HG02885 (cell line): ENCODE measurements at regions not wholly inside any gene's neighbourhood (a gene's known extent, or its start where the extent isn't known, plus 50 kb on each side); places are given as distances from the start of the nearest gene placed in this dataset.

ENCODE experiments used
- ATAC-seq: cut with Tn5 transposase; IDR thresholded peaks from one replicate; pipeline ENCODE4 v1.9.1; 2021; ENCODE audit warnings: mild to moderate bottlenecking; ENCODE audit not compliant: unreplicated experiment, poor library complexity

DNA sequence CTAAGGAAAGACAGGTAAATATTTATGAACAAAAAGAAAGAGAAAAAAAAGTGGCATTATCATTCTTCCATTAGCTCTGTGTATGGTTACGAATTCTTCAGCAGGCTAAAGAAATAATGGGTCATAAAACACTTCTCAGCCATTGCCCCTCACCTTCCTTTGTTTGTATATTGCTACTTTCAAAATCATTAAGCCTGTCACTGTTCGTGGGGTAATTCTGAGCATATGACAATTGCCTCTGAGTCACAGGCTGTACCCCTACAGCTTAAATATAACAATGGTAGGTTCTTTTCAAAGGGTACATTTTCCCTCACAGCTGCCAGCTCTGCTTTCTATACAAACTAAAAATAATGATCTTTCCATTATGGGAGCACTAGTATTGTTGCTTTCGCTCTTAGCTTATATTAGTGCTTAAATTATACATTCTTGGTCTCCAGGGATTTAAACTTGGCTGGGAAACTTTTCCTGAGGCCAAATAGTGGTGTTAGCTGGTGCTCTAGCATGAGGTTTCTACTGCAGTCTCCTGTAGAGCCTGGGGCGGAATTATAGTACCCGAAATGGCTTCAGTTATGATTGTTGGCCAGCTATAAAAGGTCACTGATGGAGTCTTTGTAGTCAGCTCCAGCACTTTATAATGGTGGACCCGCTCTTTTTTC, 74.7 kb upstream of the CDH11 start:
- no peak for ATAC-seq

DNA sequence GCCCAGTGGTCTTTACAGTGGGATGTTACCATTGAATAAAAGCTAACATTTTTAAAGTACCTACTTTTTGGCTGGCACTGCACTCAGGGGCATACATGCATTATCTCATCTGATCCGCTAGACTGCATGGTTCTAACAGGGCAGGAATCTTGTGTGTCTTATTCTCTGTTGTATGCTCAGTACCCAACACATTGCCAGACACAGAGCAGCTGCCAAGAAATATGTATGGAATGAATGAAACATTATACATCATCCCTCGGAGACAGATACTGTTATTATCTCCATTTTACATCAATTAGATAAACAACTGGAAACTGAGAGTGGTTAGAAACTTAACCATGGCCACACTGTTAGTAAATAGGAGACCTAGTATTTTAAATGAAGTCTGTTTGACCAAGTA, 74.1 kb upstream of the CDH11 start:
- ATAC-seq, result no peak

DNA sequence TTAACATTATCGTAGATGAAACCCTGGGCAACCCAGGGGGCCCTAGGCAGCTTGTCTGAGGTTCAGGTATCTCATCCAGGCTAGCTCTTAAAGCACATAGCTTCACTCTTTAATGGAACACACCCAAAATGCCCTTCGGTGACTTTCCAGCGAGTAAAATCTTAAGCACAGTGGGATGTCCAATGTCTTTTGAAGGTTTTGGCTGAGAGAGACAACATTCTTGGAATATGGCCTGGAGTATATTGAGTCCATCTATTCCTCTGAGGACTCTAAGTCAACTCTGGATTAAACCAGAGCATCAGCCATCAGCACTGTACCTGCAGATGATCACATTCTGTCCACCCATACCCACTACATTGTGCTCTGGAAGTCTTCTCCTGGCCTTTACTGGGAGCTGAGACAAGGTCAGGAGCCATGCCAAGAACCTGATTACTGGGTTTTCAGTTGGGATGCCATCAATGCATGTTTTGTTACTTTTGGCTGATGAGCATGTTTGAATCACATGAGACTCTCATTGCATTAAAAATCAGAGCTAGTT, 63.4 kb upstream of the CDH11 start:
- ATAC-seq, result no peak

DNA sequence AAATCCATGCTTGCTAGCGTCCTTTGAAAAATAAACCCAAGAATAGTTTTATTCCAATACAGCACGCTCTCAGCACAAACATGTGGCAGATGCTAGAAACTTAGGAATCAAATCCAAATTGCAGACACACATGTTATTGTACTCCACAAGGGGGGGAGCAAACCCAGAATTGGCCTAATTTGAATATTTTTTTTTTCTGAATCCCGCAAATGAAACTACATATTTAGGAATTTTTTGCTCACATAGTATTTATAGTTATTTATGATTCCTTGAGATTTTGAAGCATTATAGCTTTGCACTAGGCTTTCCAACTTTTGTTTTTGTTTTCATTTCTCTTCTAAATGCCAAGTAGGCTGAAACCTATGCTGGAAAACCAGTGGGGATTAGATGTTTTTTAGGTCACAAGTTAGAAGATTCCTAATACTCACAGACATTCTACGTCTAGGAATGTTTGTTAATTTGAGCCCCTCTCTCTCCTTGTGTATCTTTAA, 59.3 kb upstream of the CDH11 start:
- no peak for ATAC-seq

DNA sequence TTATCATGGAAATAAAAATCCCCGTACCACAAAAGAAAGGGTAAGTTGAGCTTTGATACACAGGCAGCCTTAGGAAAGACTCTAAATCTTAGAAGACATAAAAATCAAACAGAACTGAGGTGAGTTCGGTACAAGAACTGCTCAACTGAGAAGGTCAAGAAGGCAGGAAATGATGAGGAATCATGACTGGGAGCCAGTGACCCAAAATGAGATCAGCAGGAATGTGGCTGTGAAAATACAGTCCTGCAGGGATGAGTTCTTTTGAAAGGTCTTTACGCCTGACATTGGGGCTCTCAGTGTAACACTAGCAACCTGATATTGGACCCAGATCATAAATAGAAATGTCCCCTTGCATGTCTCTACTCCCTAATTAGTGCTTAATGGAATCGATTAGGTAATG, 56.3 kb upstream of the CDH11 start:
- no peak for ATAC-seq

DNA sequence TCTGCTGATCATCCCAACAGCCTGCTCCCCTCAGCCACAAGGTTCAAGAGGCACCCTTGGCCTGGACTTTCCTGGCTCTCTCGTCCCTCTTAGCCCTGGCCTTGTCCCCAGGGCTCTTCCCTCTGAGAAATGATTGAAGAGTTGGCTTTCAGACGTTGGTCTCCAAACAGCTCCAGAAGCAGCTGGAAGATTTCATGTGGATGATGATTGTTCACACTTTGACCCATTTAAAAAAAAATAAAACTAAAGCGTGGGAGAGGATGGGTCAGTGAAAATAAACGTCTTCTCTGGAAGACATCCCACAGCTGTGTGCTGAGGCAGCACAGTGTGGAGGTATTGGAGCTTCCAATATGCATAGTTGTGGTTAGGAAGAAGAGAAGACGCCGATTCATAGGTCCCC, 54.7 kb upstream of the CDH11 start:
- no peak for ATAC-seq

DNA sequence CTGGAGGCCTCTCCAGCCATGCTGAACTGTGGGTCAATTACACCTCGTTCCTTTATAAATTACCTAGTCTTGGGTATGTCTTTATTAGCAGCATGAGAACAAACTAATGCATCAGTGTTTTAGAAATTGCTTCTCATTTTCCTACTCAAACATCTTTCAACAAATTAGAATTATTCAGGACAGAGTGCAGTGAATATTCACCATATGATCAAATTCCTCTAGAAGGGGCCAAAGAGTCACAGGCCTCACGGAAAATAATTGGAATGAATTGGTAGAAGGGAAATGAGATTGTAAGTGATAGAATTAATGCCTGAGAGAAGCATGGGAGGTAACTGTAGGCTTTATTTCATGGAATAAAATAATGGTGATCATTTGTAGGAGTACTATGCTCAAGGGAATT, 50.5 kb upstream of the CDH11 start:
- ATAC-seq, result no peak
